ENCODE measurements at regions not wholly inside any gene's neighbourhood (a gene's known extent, or its start where the extent isn't known, plus 50 kb on each side); places are given as distances from the start of the nearest gene placed in this dataset.

DNA sequence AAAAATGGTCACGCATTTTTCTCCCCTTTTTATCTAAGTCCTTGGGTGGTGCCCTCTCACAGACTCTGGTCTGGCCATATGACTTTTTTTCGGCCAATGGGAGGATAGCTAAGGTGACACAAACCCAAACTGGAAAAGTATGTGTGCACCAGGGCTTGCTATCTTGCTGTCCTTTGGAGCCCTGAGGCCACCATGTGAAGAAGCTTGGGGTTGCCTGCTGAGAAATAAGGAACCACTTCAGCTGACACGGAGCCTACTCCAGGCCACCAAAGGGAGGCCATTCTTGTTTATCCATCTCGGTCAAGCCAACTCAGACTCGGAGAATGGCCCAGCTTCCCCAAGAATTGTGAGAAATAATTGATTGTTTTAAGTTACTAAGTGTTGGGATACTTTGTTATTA lies 111.4 kb upstream of the ZFHX3 start:
- H3K27me3 Mint-ChIP-seq = no peaks in the 10 kb centered on the region
- H3K27ac Mint-ChIP-seq = no peak overlapping the region
- no peak for TF ChIP-seq CTCF (conservative IDR thresholded peaks at IDR 0.05)
- H3K4me3 Mint-ChIP-seq = no peak overlapping the region
- peaks cover 2% of the 10 kb centered on the region for H3K4me1 Mint-ChIP-seq (ENCODE audit: unreplicated experiment)
- no peak for DNase-seq (ENCODE audit: extremely low spot score, unreplicated experiment)
- peaks cover 6% of the 10 kb centered on the region for H3K36me3 Mint-ChIP-seq
- no peaks in the 10 kb centered on the region for H3K9me3 Mint-ChIP-seq

DNA sequence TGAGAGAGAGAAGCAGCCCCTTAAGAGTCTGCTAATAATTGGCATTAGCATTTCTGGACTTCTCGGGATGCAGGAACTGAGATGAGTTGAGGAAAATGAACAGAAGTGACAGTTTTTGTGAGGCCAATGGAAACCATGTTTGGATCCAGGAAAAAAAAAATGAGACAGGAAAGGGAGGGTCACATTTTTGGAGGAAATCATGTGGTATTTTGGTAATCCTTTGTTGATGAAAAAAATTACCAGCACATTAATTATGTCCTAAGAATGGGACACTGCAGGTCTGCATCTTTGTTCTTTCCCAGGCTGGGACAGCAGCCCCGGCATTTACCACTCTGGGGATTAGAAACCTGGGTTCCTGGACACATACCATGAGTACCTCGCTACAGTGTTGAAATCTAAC lies 109.9 kb upstream of the ZFHX3 start:
- H3K4me3 Mint-ChIP-seq = no peak overlapping the region
- H3K27me3 Mint-ChIP-seq = no peaks in the 10 kb centered on the region
- no peak for TF ChIP-seq CTCF (conservative IDR thresholded peaks at IDR 0.05)
- H3K4me1 Mint-ChIP-seq (ENCODE audit: unreplicated experiment) = peaks cover 7% of the 10 kb centered on the region
- no peaks in the 10 kb centered on the region for H3K9me3 Mint-ChIP-seq
- H3K36me3 Mint-ChIP-seq = peaks cover 6% of the 10 kb centered on the region
- no peak for DNase-seq (ENCODE audit: extremely low spot score, unreplicated experiment)
- H3K27ac Mint-ChIP-seq = no peak overlapping the region

DNA sequence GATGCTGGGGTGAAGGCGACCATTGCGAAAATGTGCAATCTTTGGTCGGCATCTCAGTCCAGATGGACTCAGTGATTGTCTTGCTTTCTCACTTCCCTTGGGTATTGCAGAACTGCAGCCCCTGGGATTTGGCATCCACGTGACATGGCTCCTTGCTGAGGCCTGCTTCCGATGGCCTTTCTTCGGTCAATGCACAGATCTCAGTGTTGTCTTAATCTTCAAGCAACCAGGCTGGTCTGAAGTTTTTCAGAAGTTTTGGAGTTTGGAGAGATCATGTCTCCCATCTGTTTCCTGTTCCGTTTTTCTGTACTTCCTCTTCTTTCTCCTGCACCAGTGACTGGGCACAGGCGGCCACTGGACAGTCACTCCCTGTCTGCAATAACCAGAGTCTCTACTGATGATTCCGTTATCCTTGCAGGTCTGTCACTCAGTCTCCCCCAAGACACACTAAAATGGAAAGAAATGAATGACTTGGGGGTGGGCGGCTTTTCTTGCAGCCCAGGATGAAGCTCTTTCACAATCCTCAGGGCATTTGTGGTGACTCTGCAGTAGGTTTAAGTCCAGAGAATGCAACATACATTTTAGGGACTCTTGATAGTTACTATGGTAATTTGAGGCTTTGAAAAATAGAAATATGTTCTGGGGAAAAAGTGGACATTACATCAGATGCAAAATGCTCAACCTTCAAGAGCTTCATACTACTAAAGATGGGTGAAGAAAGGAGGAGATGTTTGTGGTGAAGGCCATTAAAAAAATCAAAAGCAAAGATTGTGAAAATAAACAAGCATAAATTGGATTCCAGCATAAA lies 106.3 kb upstream of the ZFHX3 start:
- Mint-ChIP-seq H3K27ac (no peak overlapping the region), H3K4me1 (ENCODE audit: unreplicated experiment) (peaks cover 30% of the 10 kb centered on the region), H3K27me3 (no peaks in the 10 kb centered on the region), H3K4me3 (peak overlapping the region; percentile 4), H3K9me3 (no peaks in the 10 kb centered on the region), H3K36me3 (peaks cover 6% of the 10 kb centered on the region)
- TF ChIP-seq CTCF (conservative IDR thresholded peaks at IDR 0.05) = no peak
- DNase-seq (ENCODE audit: extremely low spot score, unreplicated experiment) = no peak

DNA sequence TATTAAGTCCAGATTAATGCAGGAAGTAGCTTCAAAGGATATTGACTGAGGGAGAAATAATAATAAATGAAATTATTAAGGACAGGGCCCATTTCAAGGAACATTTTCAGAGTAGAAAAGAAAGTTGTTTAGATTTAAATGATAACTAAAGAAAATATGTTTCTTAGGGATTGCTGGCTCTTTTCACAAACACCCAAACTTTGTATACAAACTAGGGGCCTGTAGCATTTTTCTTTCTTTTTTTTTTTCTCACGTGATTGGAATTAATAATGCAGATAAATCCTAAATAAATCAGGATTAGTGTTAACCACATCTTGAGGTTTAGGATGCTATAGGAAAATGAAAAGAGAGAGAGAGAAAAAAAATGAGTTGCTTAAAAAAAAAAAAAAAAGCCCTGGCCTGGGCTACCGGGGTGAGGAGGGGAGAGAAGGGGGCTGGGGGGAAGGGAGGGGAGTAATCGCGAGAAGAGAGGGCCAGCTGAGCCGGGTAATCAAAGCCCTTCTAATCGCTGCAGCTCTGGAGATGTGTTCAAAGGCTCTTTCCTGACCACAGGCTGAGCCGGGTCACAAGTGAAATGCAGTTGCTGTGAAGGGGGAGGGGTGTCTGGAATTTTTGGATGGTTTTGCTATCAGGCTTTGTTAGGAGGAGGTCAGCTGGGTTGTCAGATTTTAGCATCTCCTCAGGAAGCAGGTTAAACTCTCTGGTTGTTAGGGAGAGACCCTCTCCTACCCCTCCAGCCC lies 104.6 kb upstream of the ZFHX3 start:
- no peak for DNase-seq (ENCODE audit: extremely low spot score, unreplicated experiment)
- Mint-ChIP-seq H3K4me3 (no peak overlapping the region), H3K27me3 (no peaks in the 10 kb centered on the region), H3K9me3 (no peaks in the 10 kb centered on the region), H3K36me3 (no peaks in the 10 kb centered on the region), H3K4me1 (ENCODE audit: unreplicated experiment) (peaks cover 30% of the 10 kb centered on the region), H3K27ac (no peak overlapping the region)
- TF ChIP-seq CTCF (conservative IDR thresholded peaks at IDR 0.05) = no peak

DNA sequence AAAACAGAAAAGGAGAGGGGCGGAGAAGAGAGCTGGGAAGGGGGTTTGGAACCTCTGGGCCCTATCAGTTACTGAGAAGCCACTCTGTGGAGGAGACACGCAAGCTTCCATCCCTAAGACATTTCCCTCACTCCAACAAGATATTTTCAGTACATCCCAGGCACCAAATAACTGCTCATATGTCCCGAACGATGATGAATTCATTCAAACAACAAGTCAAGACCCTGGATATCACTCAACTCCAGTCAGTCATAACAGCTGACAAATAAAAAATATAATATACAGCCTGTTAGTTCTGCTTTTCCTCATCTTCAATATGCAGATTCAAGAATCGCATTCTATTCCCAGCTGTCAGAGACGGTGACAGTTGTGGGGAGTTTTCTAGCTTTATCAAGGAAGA lies 104.0 kb upstream of the ZFHX3 start:
- no peaks in the 10 kb centered on the region for H3K27me3 Mint-ChIP-seq
- DNase-seq (ENCODE audit: extremely low spot score, unreplicated experiment) = no peak
- H3K4me3 Mint-ChIP-seq = no peak overlapping the region
- no peak for TF ChIP-seq CTCF (conservative IDR thresholded peaks at IDR 0.05)
- H3K27ac Mint-ChIP-seq = no peak overlapping the region
- no peaks in the 10 kb centered on the region for H3K9me3 Mint-ChIP-seq
- no peaks in the 10 kb centered on the region for H3K36me3 Mint-ChIP-seq
- peaks cover 30% of the 10 kb centered on the region for H3K4me1 Mint-ChIP-seq (ENCODE audit: unreplicated experiment)
